Panc1 (cell line): ENCODE measurements at regions not wholly inside any gene's neighbourhood (a gene's known extent, or its start where the extent isn't known, plus 50 kb on each side); places are given as distances from the start of the nearest gene placed in this dataset.

Experiments used
- ATAC-seq: fragments of 200-7000 bp; cut with Tn5 transposase; 2 replicates; pipeline ENCODE4 v1.9.1; 2020; ENCODE audit warnings: mild to moderate bottlenecking, moderate library complexity
- BruUV-seq: library from RNA; stranded (reverse); fragments of 400-500 nt; replicated peaks from 2 replicates; lab custom pipeline; 2021; lab: Mats Ljungman, UMichigan
- CTCF ChIA-PET: fragments of 300-600 bp; sonication (Branson Sonifier 250); formaldehyde crosslinking; loops from one replicate; lab custom pipeline; 2022; ENCODE audit warnings: antibody characterized with exemption; lab: Charles Lee
- POLR2A ChIA-PET: fragments of 300-600 bp; sonication (Branson Sonifier 250); formaldehyde crosslinking; loops from one replicate; lab custom pipeline; 2022; ENCODE audit warnings: antibody characterized with exemption; lab: Charles Lee
- DNase-seq: peaks from one replicate; pipeline ENCODE4 v3.0.0-alpha.2; 2010; ENCODE audit warnings: low read depth, low spot score
- H3K27ac ChIP-seq: 2 replicates; pipeline ENCODE4 v1.5.1; 2011; ENCODE audit warnings: mild to moderate bottlenecking, low read length, inconsistent platforms
- H3K27me3 ChIP-seq: fragments of 200-500 bp; sonication (Bioruptor generic); 2 replicates; pipeline ENCODE4 v1.6.0; 2014; ENCODE audit warnings: low read length, inconsistent platforms; ENCODE audit not compliant: control insufficient read depth, insufficient read depth
- H3K36me3 ChIP-seq: fragments of 200-500 bp; sonication (Bioruptor generic); 2 replicates; pipeline ENCODE4 v1.5.1; 2014; ENCODE audit warnings: inconsistent platforms, mild to moderate bottlenecking, low read length, moderate library complexity; ENCODE audit not compliant: control insufficient read depth, insufficient read depth
- H3K4me1 ChIP-seq: 2 replicates; pipeline ENCODE4 v1.5.1; 2011; ENCODE audit warnings: inconsistent platforms, mild to moderate bottlenecking, low read length, moderate library complexity; ENCODE audit not compliant: control insufficient read depth, insufficient read depth
- H3K4me3 ChIP-seq, 2 experiments: 2 replicates each; pipeline ENCODE4 v1.5.1; 2011 to 2012; ENCODE audit warnings: low read depth in 2 of 2, low read length in 2 of 2, mild to moderate bottlenecking in 2 of 2, inconsistent platforms in 1 of 2, moderate library complexity in 1 of 2
- H3K9me3 ChIP-seq: fragments of 200-500 bp; sonication (Bioruptor generic); 2 replicates; pipeline ENCODE4 v1.5.1; 2014; ENCODE audit warnings: low read depth, mild to moderate bottlenecking, inconsistent platforms, low read length, moderate library complexity; ENCODE audit not compliant: control insufficient read depth, insufficient read depth
- POLR2AphosphoS5 ChIP-seq: IDR thresholded peaks from 2 replicates; pipeline ENCODE4 v1.6.1; 2012; ENCODE audit warnings: mild to moderate bottlenecking, low read depth, low read length, moderate library complexity
- SIN3A ChIP-seq: IDR thresholded peaks from 2 replicates; pipeline ENCODE4 v1.6.1; 2012; ENCODE audit warnings: low read depth, mild to moderate bottlenecking, low read length, moderate library complexity, borderline replicate concordance; ENCODE audit not compliant: insufficient read depth
- TCF7L2 ChIP-seq: IDR thresholded peaks from 2 replicates; pipeline ENCODE4 v1.6.1; 2011; ENCODE audit warnings: mild to moderate bottlenecking, low read depth, low read length, inconsistent platforms
- in situ Hi-C: cut with HindIII; loops from 2 replicates; pipeline ENCODE4 v1.10.0; 2016; ENCODE audit warnings: low sequenced_read_pairs, low pct_unique_long_range_greater_than_20kb
- intact Hi-C: fragments of 100-400 bp; cut with micrococcal nuclease; formaldehyde crosslinking; loops from one replicate; pipeline ENCODE4 v1.10.0; 2022; ENCODE audit not compliant: unreplicated experiment
- TF ChIP-seq, protein P1 (sequence below): fragments of 450-650 bp; IDR thresholded peaks from 2 replicates; pipeline ENCODE4 v1.5.1; 2017; ENCODE audit warnings: mild to moderate bottlenecking
- TF ChIP-seq, protein P2 (sequence below), 2 experiments: IDR thresholded peaks; 2 replicates each; pipeline ENCODE4 v1.6.1; 2011 to 2012; ENCODE audit warnings: low read depth in 2 of 2, control low read depth in 1 of 2, low read length in 1 of 2, mild to moderate bottlenecking in 1 of 2, moderate library complexity in 1 of 2; ENCODE audit not compliant: insufficient read depth in 1 of 2

DNA sequence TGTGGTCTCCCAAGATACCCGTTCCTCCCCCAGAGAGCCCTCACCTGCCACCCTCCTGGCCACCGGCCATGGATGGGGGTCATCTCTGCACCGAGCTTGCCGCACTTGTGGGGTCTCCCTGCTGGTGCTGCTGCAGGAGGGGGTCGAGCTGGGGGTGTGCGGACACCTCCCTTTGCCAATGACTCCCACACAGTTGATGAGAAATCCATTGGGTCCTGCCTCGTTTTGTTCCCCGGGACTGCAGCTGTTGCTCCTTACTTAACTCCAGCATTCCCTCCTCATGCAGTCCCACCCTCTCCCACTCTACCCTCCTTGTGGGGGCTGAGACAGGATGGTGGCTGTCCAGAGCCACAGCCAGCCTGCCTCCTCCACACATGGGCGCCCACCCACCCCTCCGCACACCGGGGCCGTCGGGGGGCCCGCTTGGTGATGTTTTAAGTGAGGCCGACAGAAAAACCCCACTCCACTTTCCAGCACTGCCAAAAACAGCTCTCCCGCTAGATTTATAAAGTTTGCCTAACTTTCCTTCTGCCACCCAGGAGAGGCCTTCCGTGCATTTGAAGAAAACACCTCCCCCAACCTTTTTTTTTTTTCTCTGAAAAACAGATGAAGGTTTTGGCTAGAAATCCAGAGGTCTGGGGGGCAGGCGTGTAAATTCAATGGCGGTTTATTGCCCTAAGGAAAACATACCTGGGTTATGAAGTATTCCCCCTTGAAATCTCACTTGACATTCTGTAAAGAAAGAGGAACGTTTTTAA, 53.5 kb upstream of the APCDD1L start:
- H3K27me3 ChIP-seq, result no peaks in the 10 kb centered on the region
- in situ Hi-C loops, result no loop called here
- ChIA-PET CTCF (no interaction called here), POLR2A (no interaction called here)
- H3K27ac ChIP-seq, result no peak overlapping the region
- BruUV-seq, result no TSS peak
- DNase-seq (no peak), ATAC-seq (no peak)
- no peaks in the 10 kb centered on the region for H3K36me3 ChIP-seq
- TF ChIP-seq TCF7L2, result no peak
- TF ChIP-seq, protein P1, sequence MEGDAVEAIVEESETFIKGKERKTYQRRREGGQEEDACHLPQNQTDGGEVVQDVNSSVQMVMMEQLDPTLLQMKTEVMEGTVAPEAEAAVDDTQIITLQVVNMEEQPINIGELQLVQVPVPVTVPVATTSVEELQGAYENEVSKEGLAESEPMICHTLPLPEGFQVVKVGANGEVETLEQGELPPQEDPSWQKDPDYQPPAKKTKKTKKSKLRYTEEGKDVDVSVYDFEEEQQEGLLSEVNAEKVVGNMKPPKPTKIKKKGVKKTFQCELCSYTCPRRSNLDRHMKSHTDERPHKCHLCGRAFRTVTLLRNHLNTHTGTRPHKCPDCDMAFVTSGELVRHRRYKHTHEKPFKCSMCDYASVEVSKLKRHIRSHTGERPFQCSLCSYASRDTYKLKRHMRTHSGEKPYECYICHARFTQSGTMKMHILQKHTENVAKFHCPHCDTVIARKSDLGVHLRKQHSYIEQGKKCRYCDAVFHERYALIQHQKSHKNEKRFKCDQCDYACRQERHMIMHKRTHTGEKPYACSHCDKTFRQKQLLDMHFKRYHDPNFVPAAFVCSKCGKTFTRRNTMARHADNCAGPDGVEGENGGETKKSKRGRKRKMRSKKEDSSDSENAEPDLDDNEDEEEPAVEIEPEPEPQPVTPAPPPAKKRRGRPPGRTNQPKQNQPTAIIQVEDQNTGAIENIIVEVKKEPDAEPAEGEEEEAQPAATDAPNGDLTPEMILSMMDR, result no peak
- H3K9me3 ChIP-seq, result no peaks in the 10 kb centered on the region
- no peak overlapping the region for H3K4me3 ChIP-seq
- H3K4me1 ChIP-seq, result 0 out of 2 replicates have a peak, but pooled peaks cover 15% of the 10 kb centered on the region
- intact Hi-C loops, result no loop called here

DNA sequence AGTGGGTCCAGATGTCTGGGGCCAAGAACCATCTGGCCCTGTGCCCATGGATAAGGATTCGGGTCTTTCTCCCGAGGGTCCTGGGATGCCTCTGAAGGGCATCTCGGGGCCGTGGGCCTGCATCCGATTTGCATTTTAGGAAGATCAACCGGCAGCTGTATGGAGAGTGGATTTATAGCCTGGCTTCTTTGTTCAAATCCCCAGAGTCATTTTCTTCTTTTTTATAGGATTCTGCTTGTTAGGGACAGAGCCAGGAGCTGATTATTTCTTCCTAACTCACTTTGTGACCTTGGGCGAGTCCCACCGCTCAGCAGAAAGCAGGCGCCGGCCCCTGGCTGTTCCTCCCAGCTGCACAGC, 52.9 kb upstream of the APCDD1L start:
- no TSS peak for BruUV-seq
- H3K9me3 ChIP-seq, result no peaks in the 10 kb centered on the region
- H3K4me1 ChIP-seq, result 0 out of 2 replicates have a peak, but pooled peaks cover 14% of the 10 kb centered on the region
- no peaks in the 10 kb centered on the region for H3K36me3 ChIP-seq
- H3K4me3 ChIP-seq, result no peak overlapping the region
- ATAC-seq, result no peak
- POLR2A ChIA-PET, result no interaction called here
- intact Hi-C loops, result no loop called here
- H3K27ac ChIP-seq, result no peak overlapping the region
- CTCF ChIA-PET, result no interaction called here
- in situ Hi-C loops, result no loop called here
- H3K27me3 ChIP-seq, result no peaks in the 10 kb centered on the region
- DNase-seq, result no peak
- TF ChIP-seq TCF7L2 (no peak), POLR2AphosphoS5 (no peak), SIN3A (no peak)
- TF ChIP-seq, protein P1, result no peak
- TF ChIP-seq, protein P2, sequence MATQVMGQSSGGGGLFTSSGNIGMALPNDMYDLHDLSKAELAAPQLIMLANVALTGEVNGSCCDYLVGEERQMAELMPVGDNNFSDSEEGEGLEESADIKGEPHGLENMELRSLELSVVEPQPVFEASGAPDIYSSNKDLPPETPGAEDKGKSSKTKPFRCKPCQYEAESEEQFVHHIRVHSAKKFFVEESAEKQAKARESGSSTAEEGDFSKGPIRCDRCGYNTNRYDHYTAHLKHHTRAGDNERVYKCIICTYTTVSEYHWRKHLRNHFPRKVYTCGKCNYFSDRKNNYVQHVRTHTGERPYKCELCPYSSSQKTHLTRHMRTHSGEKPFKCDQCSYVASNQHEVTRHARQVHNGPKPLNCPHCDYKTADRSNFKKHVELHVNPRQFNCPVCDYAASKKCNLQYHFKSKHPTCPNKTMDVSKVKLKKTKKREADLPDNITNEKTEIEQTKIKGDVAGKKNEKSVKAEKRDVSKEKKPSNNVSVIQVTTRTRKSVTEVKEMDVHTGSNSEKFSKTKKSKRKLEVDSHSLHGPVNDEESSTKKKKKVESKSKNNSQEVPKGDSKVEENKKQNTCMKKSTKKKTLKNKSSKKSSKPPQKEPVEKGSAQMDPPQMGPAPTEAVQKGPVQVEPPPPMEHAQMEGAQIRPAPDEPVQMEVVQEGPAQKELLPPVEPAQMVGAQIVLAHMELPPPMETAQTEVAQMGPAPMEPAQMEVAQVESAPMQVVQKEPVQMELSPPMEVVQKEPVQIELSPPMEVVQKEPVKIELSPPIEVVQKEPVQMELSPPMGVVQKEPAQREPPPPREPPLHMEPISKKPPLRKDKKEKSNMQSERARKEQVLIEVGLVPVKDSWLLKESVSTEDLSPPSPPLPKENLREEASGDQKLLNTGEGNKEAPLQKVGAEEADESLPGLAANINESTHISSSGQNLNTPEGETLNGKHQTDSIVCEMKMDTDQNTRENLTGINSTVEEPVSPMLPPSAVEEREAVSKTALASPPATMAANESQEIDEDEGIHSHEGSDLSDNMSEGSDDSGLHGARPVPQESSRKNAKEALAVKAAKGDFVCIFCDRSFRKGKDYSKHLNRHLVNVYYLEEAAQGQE (IDR thresholded peaks at IDR 0.05; ENCODE audit: insufficient read depth in 1 of 2, low read depth in 2 of 2, low read length in 1 of 2), result no peak
